HG03378 (cell line): ENCODE measurements at regions not wholly inside any gene's neighbourhood (a gene's known extent, or its start where the extent isn't known, plus 50 kb on each side); places are given as distances from the start of the nearest gene placed in this dataset.

Experiments
- ATAC-seq: cut with Tn5 transposase; IDR thresholded peaks from one replicate; pipeline ENCODE4 v1.9.1; 2021; ENCODE audit warnings: mild to moderate bottlenecking, moderate library complexity; ENCODE audit not compliant: unreplicated experiment

- ATAC-seq, result no peak
Measured at GRCh38 chr11:27195837-27196202, 155.2 kb downstream of the BBOX1 start.

DNA sequence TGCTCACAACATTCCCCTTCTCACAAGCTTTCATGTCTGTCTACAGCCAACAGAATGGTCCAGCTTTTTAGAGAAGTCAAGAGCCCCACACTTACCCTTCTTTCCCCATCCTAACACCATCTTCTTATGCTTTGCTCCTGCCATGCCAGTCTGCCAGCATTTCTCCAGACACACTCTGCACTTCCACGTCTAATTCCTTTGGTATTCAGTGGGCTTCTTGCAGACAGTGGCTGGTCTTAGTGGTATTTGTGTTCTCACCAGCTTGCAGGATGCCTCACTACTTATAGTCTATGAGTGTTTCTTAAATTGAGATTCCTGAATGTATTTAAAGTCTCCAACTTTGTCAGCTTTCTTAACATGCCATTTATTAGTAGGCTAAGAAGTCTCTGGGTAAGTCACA, 154.4 kb downstream of the BBOX1 start:
- no peak for ATAC-seq

GRCh38 chr11:27193434-27194225, 153.0 kb downstream of the BBOX1 start:
- no peak for ATAC-seq

GRCh38 chr11:27192184-27192583, 151.6 kb downstream of the BBOX1 start:
- ATAC-seq, result no peak

GRCh38 chr11:27191639-27192038, 151.0 kb downstream of the BBOX1 start:
- no peak for ATAC-seq

DNA sequence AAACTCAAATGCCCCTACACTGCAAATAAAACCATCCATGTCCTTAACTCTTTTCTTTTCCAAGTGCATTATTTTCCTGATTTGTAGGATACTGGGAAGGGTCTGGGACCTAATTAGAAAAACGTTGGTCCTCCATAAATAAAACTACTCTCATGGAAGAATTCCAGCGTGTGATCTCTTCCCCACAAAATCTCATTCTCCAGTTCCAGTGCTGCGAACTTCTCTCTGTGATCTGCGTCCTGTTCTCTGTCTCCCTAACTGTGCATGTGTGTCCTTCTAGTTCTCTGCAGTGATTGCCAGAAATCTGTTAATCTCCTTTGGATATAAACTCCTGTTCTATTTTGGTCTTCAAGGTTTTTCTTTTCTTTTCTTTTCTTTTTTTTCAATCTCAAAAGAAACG, 148.1 kb downstream of the BBOX1 start:
- no peak for ATAC-seq

GRCh38 chr11:27187848-27188621, 147.4 kb downstream of the BBOX1 start:
- ATAC-seq, result no peak

GRCh38 chr11:27187075-27187847, 146.6 kb downstream of the BBOX1 start:
- no peak for ATAC-seq

GRCh38 chr11:27186580-27186979, 146.0 kb downstream of the BBOX1 start:
- no peak for ATAC-seq

DNA sequence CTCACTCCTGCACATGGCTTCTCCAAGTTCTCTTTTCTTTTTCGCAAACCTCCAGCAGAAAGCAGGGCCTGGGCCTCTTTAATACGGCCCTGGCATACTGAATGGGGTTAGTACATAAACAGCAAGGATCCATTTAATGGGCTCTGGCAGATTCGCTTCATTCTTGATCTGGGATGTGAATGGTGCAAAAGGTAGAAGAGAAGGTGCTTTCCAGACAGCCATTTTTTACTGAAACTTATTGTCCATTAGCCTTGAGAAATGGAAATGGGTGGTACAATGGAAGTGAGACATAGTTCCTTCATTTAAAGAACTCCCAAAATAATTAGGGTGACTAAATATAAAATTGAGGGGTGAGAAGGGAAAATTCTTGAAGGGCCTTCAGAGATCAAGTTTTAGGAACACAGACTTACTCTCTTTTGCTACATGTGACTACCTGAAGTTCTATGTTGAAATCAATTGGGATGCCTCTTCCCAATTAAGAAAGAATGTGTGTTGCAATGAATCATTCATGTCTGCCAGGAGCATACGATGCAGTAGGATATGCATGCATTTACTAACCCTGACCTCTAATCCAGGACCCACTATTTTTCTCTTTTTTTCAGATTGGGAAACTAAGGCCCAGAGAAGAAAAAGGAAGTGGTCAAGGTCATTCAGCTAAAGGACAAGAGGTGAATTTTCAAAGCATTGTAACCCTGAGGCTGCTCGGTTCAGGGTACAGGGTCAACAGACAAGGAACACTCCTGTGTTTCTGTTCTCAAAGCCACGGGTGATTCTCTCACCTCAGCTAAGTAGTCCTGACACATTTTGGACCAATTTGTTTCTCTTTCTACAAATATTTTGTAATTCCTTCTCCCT, 144.1 kb downstream of the BBOX1 start:
- ATAC-seq, result no peak

GRCh38 chr11:27183672-27184457, 143.2 kb downstream of the BBOX1 start:
- ATAC-seq, result no peak

GRCh38 chr11:27179334-27179733, 138.7 kb downstream of the BBOX1 start:
- ATAC-seq, result no peak

GRCh38 chr11:27178859-27179258, 138.2 kb downstream of the BBOX1 start:
- ATAC-seq, result no peak
